HCT116 (cell line): ENCODE measurements at regions not wholly inside any gene's neighbourhood (a gene's known extent, or its start where the extent isn't known, plus 50 kb on each side); places are given as distances from the start of the nearest gene placed in this dataset.

Source experiments
- ATAC-seq: fragments of 200-7000 bp; cut with Tn5 transposase; 2 replicates; pipeline ENCODE4 v1.9.1; 2020; ENCODE audit warnings: mild to moderate bottlenecking, moderate library complexity
- BruUV-seq: library from RNA; stranded (reverse); fragments of 400-500 nt; replicated peaks from 2 replicates; lab custom pipeline; 2021; lab: Mats Ljungman, UMichigan
- CTCF ChIA-PET: fragments of 300-600 bp; sonication (Branson Sonifier 250); formaldehyde crosslinking; loops from one replicate; lab custom pipeline; 2021; ENCODE audit warnings: antibody characterized with exemption; lab: Charles Lee
- POLR2A ChIA-PET: fragments of 300-600, 350-600 bp; sonication (Branson Sonifier 250); formaldehyde crosslinking; loops from one replicate; lab custom pipeline; 2021; ENCODE audit warnings: antibody characterized with exemption; lab: Charles Lee
- RAD21 ChIA-PET, 2 experiments: fragments of 300-600 bp; sonication (Branson Sonifier 250); formaldehyde crosslinking; loops; one replicate each; lab custom pipeline; 2023; ENCODE audit warnings: low total read pairs in 2 of 2; ENCODE audit not compliant: uncharacterized antibody in 2 of 2, unreplicated experiment in 2 of 2, low non-redundant PET in 1 of 2; lab: Charles Lee
- DNase-seq: peaks from one replicate; pipeline ENCODE4 v3.0.0-alpha.2; 2010; ENCODE audit warnings: low read depth, low spot score
- H2AFZ ChIP-seq: fragments of 200-600 bp; shearing (Covaris generic), sonication (generic); 2 replicates; pipeline ENCODE4 v1.6.1; 2017; ENCODE audit warnings: low read depth, mixed run types, mixed read lengths, antibody characterized with exemption, low read length; ENCODE audit not compliant: poor library complexity, severe bottlenecking
- H3K27ac ChIP-seq: 2 replicates; pipeline ENCODE4 v1.5.1; 2012; ENCODE audit warnings: low read depth, low read length
- H3K27me3 ChIP-seq: fragments of 200-600 bp; sonication (generic); 2 replicates; pipeline ENCODE4 v1.6.1; 2016; ENCODE audit warnings: mixed run types, low read length, mixed read lengths; ENCODE audit not compliant: insufficient read depth
- H3K36me3 ChIP-seq, 2 experiments: fragments of 200-500 bp in 1 of 2; fragments of 200-600 bp in 1 of 2; sonication (Bioruptor generic) in 1 of 2; sonication (generic) in 1 of 2; 2 replicates each; pipeline versions ENCODE4 v1.5.1 to v1.6.1; 2014 to 2016; ENCODE audit warnings: low read length in 2 of 2, inconsistent platforms in 1 of 2, mixed read lengths in 1 of 2, mixed run types in 1 of 2; ENCODE audit not compliant: insufficient read depth in 2 of 2, control insufficient read depth in 1 of 2
- H3K4me1 ChIP-seq, 2 experiments: fragments of 200-600 bp in 1 of 2; sonication (generic) in 1 of 2; 2 replicates each; pipeline versions ENCODE4 v1.5.1 to v1.6.1; 2012 to 2017; ENCODE audit warnings: low read length in 2 of 2, inconsistent platforms in 1 of 2, mild to moderate bottlenecking in 1 of 2, mixed read lengths in 1 of 2, mixed run types in 1 of 2, moderate library complexity in 1 of 2; ENCODE audit not compliant: insufficient read depth in 2 of 2, control insufficient read depth in 1 of 2
- H3K4me2 ChIP-seq: fragments of 200-600 bp; sonication (generic); 2 replicates; pipeline ENCODE4 v1.6.1; 2017; ENCODE audit warnings: mixed run types, low read length, mixed read lengths
- H3K4me3 ChIP-seq, 2 experiments: fragments of 200-600 bp in 1 of 2; sonication (generic) in 1 of 2; replicated peaks in 1 of 2; 2 replicates each; pipeline ENCODE4 v1.5.1; 2011 to 2016; ENCODE audit warnings: low read length in 2 of 2, control low read depth in 1 of 2, low read depth in 1 of 2, mild to moderate bottlenecking in 1 of 2, mixed read lengths in 1 of 2, mixed run types in 1 of 2
- H3K79me2 ChIP-seq: fragments of 200-600 bp; sonication (generic); 2 replicates; pipeline ENCODE4 v1.6.1; 2017; ENCODE audit warnings: mild to moderate bottlenecking, mixed run types, low read length, moderate library complexity, mixed read lengths; ENCODE audit not compliant: insufficient read depth
- H3K9ac ChIP-seq: fragments of 200-600 bp; sonication (generic); 2 replicates; pipeline ENCODE4 v1.6.1; 2016; ENCODE audit warnings: low read length, mixed read lengths
- H3K9me2 ChIP-seq: fragments of 200-600 bp; sonication (generic), shearing (Covaris generic); 2 replicates; pipeline ENCODE4 v1.6.1; 2017; ENCODE audit warnings: mixed run types, mild to moderate bottlenecking, moderate library complexity; ENCODE audit not compliant: insufficient read depth
- H3K9me3 ChIP-seq, 2 experiments: fragments of 200-500 bp in 1 of 2; fragments of 200-600 bp in 1 of 2; sonication (Bioruptor generic) in 1 of 2; sonication (generic) in 1 of 2; 2 replicates each; pipeline ENCODE4 v1.6.1; 2014 to 2017; ENCODE audit warnings: low read length in 2 of 2, mixed read lengths in 2 of 2, inconsistent platforms in 1 of 2, low read depth in 1 of 2, mild to moderate bottlenecking in 1 of 2, mixed run types in 1 of 2, moderate library complexity in 1 of 2; ENCODE audit not compliant: control insufficient read depth in 1 of 2, insufficient read depth in 1 of 2
- H4K20me1 ChIP-seq: fragments of 200-600 bp; sonication (generic), shearing (Covaris generic); 2 replicates; pipeline ENCODE4 v1.6.1; 2017; ENCODE audit warnings: mixed run types, mild to moderate bottlenecking, moderate library complexity; ENCODE audit not compliant: insufficient read depth
- ATF3 ChIP-seq: IDR thresholded peaks from 2 replicates; pipeline ENCODE4 v1.6.1; 2012
- CTCF ChIP-seq, 3 experiments: fragments of 200-600 bp in 1 of 3; sonication (generic) in 1 of 3; IDR thresholded peaks in 2 of 3; conservative IDR thresholded peaks in 1 of 3; 2 replicates each; pipeline ENCODE4 v1.5.1; 2012 to 2017; ENCODE audit warnings: low read depth in 2 of 3, low read length in 2 of 3, antibody characterized with exemption in 1 of 3, borderline replicate concordance in 1 of 3, control low read depth in 1 of 3, mild to moderate bottlenecking in 1 of 3, mixed read lengths in 1 of 3, mixed run types in 1 of 3, moderate library complexity in 1 of 3; ENCODE audit not compliant: insufficient read depth in 1 of 3
- EZH2 ChIP-seq: fragments of 200-600 bp; sonication (generic); IDR thresholded peaks from 2 replicates; pipeline ENCODE4 v1.6.1; 2017; ENCODE audit warnings: antibody characterized with exemption, mixed run types
- EZH2phosphoT487 ChIP-seq: fragments of 200-600 bp; IDR thresholded peaks from 2 replicates; pipeline ENCODE4 v1.6.1; 2018; ENCODE audit warnings: antibody characterized with exemption, borderline replicate concordance
- FOSL1 ChIP-seq: IDR thresholded peaks from 2 replicates; pipeline ENCODE4 v1.6.1; 2012; ENCODE audit warnings: low read depth
- JUND ChIP-seq: IDR thresholded peaks from 2 replicates; pipeline ENCODE4 v1.6.1; 2012
- POLR2A ChIP-seq: IDR thresholded peaks from 2 replicates; pipeline ENCODE4 v1.7.0; 2011; ENCODE audit warnings: borderline replicate concordance; ENCODE audit not compliant: insufficient read depth, insufficient read length; ENCODE audit errors: extremely low read depth
- POLR2AphosphoS5 ChIP-seq: IDR thresholded peaks from 2 replicates; pipeline ENCODE4 v1.6.1; 2011; ENCODE audit warnings: mild to moderate bottlenecking, low read depth, low read length, moderate library complexity
- SIN3A ChIP-seq: IDR thresholded peaks from 2 replicates; pipeline ENCODE4 v1.6.1; 2012; ENCODE audit warnings: low read depth
- SP1 ChIP-seq: IDR thresholded peaks from 2 replicates; pipeline ENCODE4 v1.6.1; 2012; ENCODE audit warnings: low read depth
- SRF ChIP-seq: IDR thresholded peaks from 2 replicates; pipeline ENCODE4 v1.6.1; 2012; ENCODE audit warnings: low read depth
- TCF7L2 ChIP-seq: IDR thresholded peaks from 2 replicates; pipeline ENCODE4 v1.7.0; 2011; ENCODE audit warnings: borderline replicate concordance, inconsistent platforms; ENCODE audit not compliant: insufficient read depth, insufficient read length; ENCODE audit errors: extremely low read depth
- ZFX ChIP-seq: fragments of 450-650 bp; IDR thresholded peaks from 2 replicates; pipeline ENCODE4 v1.6.1; 2017
- intact Hi-C: fragments of 100-400 bp; cut with micrococcal nuclease; formaldehyde crosslinking; loops from 2 replicates; pipeline ENCODE4 v1.10.0; 2022
- TF ChIP-seq, protein P1 (sequence below): IDR thresholded peaks from 2 replicates; pipeline ENCODE4 v1.6.1; 2012
- TF ChIP-seq, protein P2 (sequence below): IDR thresholded peaks from 2 replicates; pipeline ENCODE4 v1.6.1; 2011; ENCODE audit warnings: mild to moderate bottlenecking, low read length, moderate library complexity; ENCODE audit not compliant: insufficient replicate concordance; ENCODE audit errors: extremely low read depth

GRCh38 chr3:77873598-77873997 lies 833.7 kb downstream of the ROBO2 start:
- Histone ChIP-seq H3K9me3 (peaks cover 10 to 30% of the 10 kb centered on the region in 2 experiments; a peak in 2 of 4 replicates), H3K79me2 (no peaks in the 10 kb centered on the region), H3K4me2 (no peak overlapping the region), H4K20me1 (no peaks in the 10 kb centered on the region), H3K36me3 (no peaks in the 10 kb centered on the region), H3K9ac (no peak overlapping the region), H3K9me2 (no peaks in the 10 kb centered on the region), H3K4me1 (no peaks in the 10 kb centered on the region), H3K27ac (no peak overlapping the region), H3K4me3 (no peak overlapping the region), H3K27me3 (no peaks in the 10 kb centered on the region), H2AFZ (no peak overlapping the region)
- intact Hi-C loops: no loop called here
- ChIA-PET RAD21 (no interaction called here), CTCF (no interaction called here), POLR2A (no interaction called here)
- BruUV-seq: no TSS peak
- DNase-seq (no peak), ATAC-seq (no peak)
- no peak for TF ChIP-seq EZH2phosphoT487
- TF ChIP-seq, protein P1, sequence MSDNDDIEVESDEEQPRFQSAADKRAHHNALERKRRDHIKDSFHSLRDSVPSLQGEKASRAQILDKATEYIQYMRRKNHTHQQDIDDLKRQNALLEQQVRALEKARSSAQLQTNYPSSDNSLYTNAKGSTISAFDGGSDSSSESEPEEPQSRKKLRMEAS: no peak
- TF ChIP-seq POLR2A: no peak
- TF ChIP-seq EZH2: no peak
- TF ChIP-seq SP1: no peak
- TF ChIP-seq CTCF (IDR thresholded peaks at IDR 0.05 in 2 of 3, conservative IDR thresholded peaks at IDR 0.05 in 1 of 3; ENCODE audit: borderline replicate concordance in 1 of 3, insufficient read depth in 1 of 3, low read depth in 2 of 3, low read length in 2 of 3): no peak
- TF ChIP-seq ZFX: no peak
- TF ChIP-seq ATF3: no peak
- no peak for TF ChIP-seq FOSL1
- no peak for TF ChIP-seq SIN3A
- no peak for TF ChIP-seq SRF
- TF ChIP-seq, protein P2, sequence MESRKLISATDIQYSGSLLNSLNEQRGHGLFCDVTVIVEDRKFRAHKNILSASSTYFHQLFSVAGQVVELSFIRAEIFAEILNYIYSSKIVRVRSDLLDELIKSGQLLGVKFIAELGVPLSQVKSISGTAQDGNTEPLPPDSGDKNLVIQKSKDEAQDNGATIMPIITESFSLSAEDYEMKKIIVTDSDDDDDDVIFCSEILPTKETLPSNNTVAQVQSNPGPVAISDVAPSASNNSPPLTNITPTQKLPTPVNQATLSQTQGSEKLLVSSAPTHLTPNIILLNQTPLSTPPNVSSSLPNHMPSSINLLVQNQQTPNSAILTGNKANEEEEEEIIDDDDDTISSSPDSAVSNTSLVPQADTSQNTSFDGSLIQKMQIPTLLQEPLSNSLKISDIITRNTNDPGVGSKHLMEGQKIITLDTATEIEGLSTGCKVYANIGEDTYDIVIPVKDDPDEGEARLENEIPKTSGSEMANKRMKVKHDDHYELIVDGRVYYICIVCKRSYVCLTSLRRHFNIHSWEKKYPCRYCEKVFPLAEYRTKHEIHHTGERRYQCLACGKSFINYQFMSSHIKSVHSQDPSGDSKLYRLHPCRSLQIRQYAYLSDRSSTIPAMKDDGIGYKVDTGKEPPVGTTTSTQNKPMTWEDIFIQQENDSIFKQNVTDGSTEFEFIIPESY: no peak
- no peak for TF ChIP-seq POLR2AphosphoS5
- no peak for TF ChIP-seq JUND
- TF ChIP-seq TCF7L2: no peak
